ENCODE measurements at regions not wholly inside any gene's neighbourhood (a gene's known extent, or its start where the extent isn't known, plus 50 kb on each side); places are given as distances from the start of the nearest gene placed in this dataset.

DNA sequence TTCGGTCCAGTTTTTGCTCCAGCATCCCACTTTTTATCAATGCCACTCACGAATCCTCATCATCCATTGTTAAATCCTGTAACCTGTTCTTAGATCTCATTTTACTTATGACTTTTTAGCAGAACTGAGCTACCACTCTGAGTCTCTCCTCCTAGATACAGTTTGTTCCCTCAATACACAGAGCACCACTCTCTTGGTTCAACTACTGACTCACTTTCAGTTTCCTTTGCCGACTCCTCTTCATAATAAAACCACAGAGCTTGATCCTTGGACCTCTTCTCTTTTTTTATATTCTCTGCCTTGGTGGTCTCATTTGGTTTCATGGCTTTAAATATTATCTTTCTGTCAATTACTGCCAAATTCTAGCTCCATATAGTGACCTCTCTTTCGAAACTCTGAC lies 150.3 kb downstream of the SLITRK5 start:
- TF ChIP-seq, protein P1, sequence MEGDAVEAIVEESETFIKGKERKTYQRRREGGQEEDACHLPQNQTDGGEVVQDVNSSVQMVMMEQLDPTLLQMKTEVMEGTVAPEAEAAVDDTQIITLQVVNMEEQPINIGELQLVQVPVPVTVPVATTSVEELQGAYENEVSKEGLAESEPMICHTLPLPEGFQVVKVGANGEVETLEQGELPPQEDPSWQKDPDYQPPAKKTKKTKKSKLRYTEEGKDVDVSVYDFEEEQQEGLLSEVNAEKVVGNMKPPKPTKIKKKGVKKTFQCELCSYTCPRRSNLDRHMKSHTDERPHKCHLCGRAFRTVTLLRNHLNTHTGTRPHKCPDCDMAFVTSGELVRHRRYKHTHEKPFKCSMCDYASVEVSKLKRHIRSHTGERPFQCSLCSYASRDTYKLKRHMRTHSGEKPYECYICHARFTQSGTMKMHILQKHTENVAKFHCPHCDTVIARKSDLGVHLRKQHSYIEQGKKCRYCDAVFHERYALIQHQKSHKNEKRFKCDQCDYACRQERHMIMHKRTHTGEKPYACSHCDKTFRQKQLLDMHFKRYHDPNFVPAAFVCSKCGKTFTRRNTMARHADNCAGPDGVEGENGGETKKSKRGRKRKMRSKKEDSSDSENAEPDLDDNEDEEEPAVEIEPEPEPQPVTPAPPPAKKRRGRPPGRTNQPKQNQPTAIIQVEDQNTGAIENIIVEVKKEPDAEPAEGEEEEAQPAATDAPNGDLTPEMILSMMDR (IDR thresholded peaks at IDR 0.05): no peak
- TF ChIP-seq POLR2A (IDR thresholded peaks at IDR 0.05) (no peak), POLR2AphosphoS5 (IDR thresholded peaks at IDR 0.05; ENCODE audit: insufficient read depth in 1 of 2, low read depth in 1 of 2) (no peak)

All from vagina (tissue), 2 donors.